Erythroblast (primary cell): ENCODE measurements at regions not wholly inside any gene's neighbourhood (a gene's known extent, or its start where the extent isn't known, plus 50 kb on each side); places are given as distances from the start of the nearest gene placed in this dataset.
"Not testable (repeated sequence)": the region's sequence is repeated elsewhere in the genome, so short reads cannot be mapped to it uniquely, and the experiment has no call there.

Experiments used
- GATA1 ChIP-seq: IDR thresholded peaks from 2 replicates; pipeline ENCODE4 v1.6.1; 2011; ENCODE audit warnings: low read depth, mild to moderate bottlenecking, control low read depth, low read length, moderate library complexity
- POLR2A ChIP-seq: IDR thresholded peaks from 2 replicates; pipeline ENCODE4 v1.6.1; 2011; ENCODE audit warnings: mild to moderate bottlenecking, low read length

- not testable (repeated sequence) for TF ChIP-seq POLR2A, GATA1
Observed at GRCh38 chr20:48327848-48328247, 500.0 kb downstream of the PREX1 start.
